ENCODE measurements at regions not wholly inside any gene's neighbourhood (a gene's known extent, or its start where the extent isn't known, plus 50 kb on each side); places are given as distances from the start of the nearest gene placed in this dataset.

- TF ChIP-seq, protein P1, sequence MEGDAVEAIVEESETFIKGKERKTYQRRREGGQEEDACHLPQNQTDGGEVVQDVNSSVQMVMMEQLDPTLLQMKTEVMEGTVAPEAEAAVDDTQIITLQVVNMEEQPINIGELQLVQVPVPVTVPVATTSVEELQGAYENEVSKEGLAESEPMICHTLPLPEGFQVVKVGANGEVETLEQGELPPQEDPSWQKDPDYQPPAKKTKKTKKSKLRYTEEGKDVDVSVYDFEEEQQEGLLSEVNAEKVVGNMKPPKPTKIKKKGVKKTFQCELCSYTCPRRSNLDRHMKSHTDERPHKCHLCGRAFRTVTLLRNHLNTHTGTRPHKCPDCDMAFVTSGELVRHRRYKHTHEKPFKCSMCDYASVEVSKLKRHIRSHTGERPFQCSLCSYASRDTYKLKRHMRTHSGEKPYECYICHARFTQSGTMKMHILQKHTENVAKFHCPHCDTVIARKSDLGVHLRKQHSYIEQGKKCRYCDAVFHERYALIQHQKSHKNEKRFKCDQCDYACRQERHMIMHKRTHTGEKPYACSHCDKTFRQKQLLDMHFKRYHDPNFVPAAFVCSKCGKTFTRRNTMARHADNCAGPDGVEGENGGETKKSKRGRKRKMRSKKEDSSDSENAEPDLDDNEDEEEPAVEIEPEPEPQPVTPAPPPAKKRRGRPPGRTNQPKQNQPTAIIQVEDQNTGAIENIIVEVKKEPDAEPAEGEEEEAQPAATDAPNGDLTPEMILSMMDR (IDR thresholded peaks at IDR 0.05), result no peak
- no peak for TF ChIP-seq POLR2A (IDR thresholded peaks at IDR 0.05)
These were observed 517.0 kb upstream of the PPP2R3A start for GRCh38 chr3:135448520-135448919.
